SK-N-SH (cell line): ENCODE measurements at regions not wholly inside any gene's neighbourhood (a gene's known extent, or its start where the extent isn't known, plus 50 kb on each side); places are given as distances from the start of the nearest gene placed in this dataset.

ENCODE experiments used
- CTCF ChIP-seq: fragments of 200-600 bp; sonication (generic); IDR thresholded peaks from 2 replicates; pipeline ENCODE4 v1.6.1; 2017; ENCODE audit warnings: antibody characterized with exemption, mild to moderate bottlenecking, moderate library complexity
- EZH2phosphoT487 ChIP-seq: fragments of 200-600 bp; sonication (generic); IDR thresholded peaks from 2 replicates; pipeline ENCODE4 v1.6.1; 2017; ENCODE audit warnings: low read depth, mixed run types, mild to moderate bottlenecking, antibody characterized with exemption, moderate library complexity, borderline replicate concordance
- JUND ChIP-seq: IDR thresholded peaks from 2 replicates; pipeline ENCODE4 v1.4.0; 2012
- PBX3 ChIP-seq: IDR thresholded peaks from 2 replicates; pipeline ENCODE4; 2012
- RCOR1 ChIP-seq: fragments of 150-350 bp; IDR thresholded peaks from 2 replicates; pipeline ENCODE4 v1.6.1; 2017; ENCODE audit warnings: antibody characterized with exemption, low read length
- REST ChIP-seq: IDR thresholded peaks from 2 replicates; pipeline ENCODE4 v1.6.1; 2012; ENCODE audit warnings: mild to moderate bottlenecking, low read depth, low read length, moderate library complexity
- TAF1 ChIP-seq: IDR thresholded peaks from 2 replicates; pipeline ENCODE4 v1.6.1; 2012; ENCODE audit warnings: low read depth, mild to moderate bottlenecking, low read length, moderate library complexity, borderline replicate concordance
- ZBTB33 ChIP-seq: IDR thresholded peaks from 2 replicates; pipeline ENCODE4 v1.4.0; 2012; ENCODE audit warnings: low read depth, borderline replicate concordance

- TF ChIP-seq CTCF, result no peak
- no peak for TF ChIP-seq PBX3
- no peak for TF ChIP-seq JUND
- no peak for TF ChIP-seq RCOR1
- no peak for TF ChIP-seq REST
- TF ChIP-seq TAF1, result no peak
- TF ChIP-seq ZBTB33, result no peak
- no peak for TF ChIP-seq EZH2phosphoT487
Observed at GRCh38 chr2:234701841-234702240, 205.0 kb upstream of the ARL4C start.
